Epidermal melanocyte (primary cell): ENCODE measurements at regions not wholly inside any gene's neighbourhood (a gene's known extent, or its start where the extent isn't known, plus 50 kb on each side); places are given as distances from the start of the nearest gene placed in this dataset.
"Not testable (repeated sequence)": the region's sequence is repeated elsewhere in the genome, so short reads cannot be mapped to it uniquely, and the experiment has no call there.

Source experiments
- DNase-seq: peaks from one replicate; pipeline ENCODE4 v3.0.0; 2011; ENCODE audit warnings: low spot score; ENCODE audit not compliant: insufficient read length

GRCh38 chr9:20240498-20240897, 381.8 kb downstream of the MLLT3 start:
- DNase-seq = no peak

GRCh38 chr9:20238921-20239320, 383.4 kb downstream of the MLLT3 start:
- DNase-seq = no peak

- no peak for DNase-seq
Measured at GRCh38 chr9:20237686-20238085, 384.6 kb downstream of the MLLT3 start.

- DNase-seq = no peak
Measured at GRCh38 chr9:20236676-20237075, 385.6 kb downstream of the MLLT3 start.

GRCh38 chr9:20235206-20235605, 387.1 kb downstream of the MLLT3 start:
- not testable (repeated sequence) for DNase-seq

GRCh38 chr9:20228096-20228495, 394.2 kb downstream of the MLLT3 start:
- no peak for DNase-seq

- DNase-seq = no peak
Measured at GRCh38 chr9:20227166-20227874, 395.0 kb downstream of the MLLT3 start.

GRCh38 chr9:20226345-20226744, 396.0 kb downstream of the MLLT3 start:
- no peak for DNase-seq

GRCh38 chr9:20225826-20226225, 396.5 kb downstream of the MLLT3 start:
- DNase-seq = no peak

GRCh38 chr9:20224756-20225155, 397.5 kb downstream of the MLLT3 start:
- no peak for DNase-seq

GRCh38 chr9:20220286-20220685, 402.0 kb downstream of the MLLT3 start:
- no peak for DNase-seq

GRCh38 chr9:20219437-20219836, 402.9 kb downstream of the MLLT3 start:
- DNase-seq = no peak

- DNase-seq = no peak
Measured at GRCh38 chr9:20217596-20217995, 404.7 kb downstream of the MLLT3 start.

- DNase-seq = no peak
Measured at GRCh38 chr9:20216438-20216837, 405.9 kb downstream of the MLLT3 start.

- DNase-seq = no peak
Measured at GRCh38 chr9:20215552-20215951, 406.7 kb downstream of the MLLT3 start.

GRCh38 chr9:20212806-20213205, 409.5 kb downstream of the MLLT3 start:
- no peak for DNase-seq

GRCh38 chr9:20209391-20210340, 412.6 kb downstream of the MLLT3 start:
- no peak for DNase-seq

GRCh38 chr9:20208961-20209371, 413.3 kb downstream of the MLLT3 start:
- no peak for DNase-seq

- DNase-seq = no peak
Measured at GRCh38 chr9:20208226-20208625, 414.1 kb downstream of the MLLT3 start.

- no peak for DNase-seq
Measured at GRCh38 chr9:20207176-20207575, 415.1 kb downstream of the MLLT3 start.

- no peak for DNase-seq
Measured at GRCh38 chr9:20205821-20206220, 416.5 kb downstream of the MLLT3 start.

- DNase-seq = no peak
Measured at GRCh38 chr9:20200991-20201431, 412.2 kb upstream of the SLC24A2 start.
